ENCODE measurements at regions not wholly inside any gene's neighbourhood (a gene's known extent, or its start where the extent isn't known, plus 50 kb on each side); places are given as distances from the start of the nearest gene placed in this dataset.

DNA sequence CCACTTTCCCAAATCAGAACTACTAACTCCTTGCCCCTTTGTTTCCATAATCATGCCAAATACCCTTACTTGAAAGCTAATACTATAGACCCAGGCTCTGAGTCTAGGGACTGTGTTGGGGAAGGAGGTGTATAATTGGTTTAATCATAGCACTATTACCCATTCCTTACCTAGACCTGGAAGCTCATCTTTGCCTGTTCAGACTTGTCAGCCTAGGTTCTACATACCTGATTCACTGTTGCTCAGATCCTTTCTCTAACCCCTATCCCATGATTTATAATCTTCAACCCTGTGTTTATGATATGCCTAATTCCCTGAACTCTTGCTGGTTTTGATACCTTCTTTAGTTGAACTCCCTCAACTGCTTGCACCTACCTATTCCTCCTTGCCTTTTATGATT is 123.1 kb upstream of the GRIA3 start:
- TF ChIP-seq, protein P1, sequence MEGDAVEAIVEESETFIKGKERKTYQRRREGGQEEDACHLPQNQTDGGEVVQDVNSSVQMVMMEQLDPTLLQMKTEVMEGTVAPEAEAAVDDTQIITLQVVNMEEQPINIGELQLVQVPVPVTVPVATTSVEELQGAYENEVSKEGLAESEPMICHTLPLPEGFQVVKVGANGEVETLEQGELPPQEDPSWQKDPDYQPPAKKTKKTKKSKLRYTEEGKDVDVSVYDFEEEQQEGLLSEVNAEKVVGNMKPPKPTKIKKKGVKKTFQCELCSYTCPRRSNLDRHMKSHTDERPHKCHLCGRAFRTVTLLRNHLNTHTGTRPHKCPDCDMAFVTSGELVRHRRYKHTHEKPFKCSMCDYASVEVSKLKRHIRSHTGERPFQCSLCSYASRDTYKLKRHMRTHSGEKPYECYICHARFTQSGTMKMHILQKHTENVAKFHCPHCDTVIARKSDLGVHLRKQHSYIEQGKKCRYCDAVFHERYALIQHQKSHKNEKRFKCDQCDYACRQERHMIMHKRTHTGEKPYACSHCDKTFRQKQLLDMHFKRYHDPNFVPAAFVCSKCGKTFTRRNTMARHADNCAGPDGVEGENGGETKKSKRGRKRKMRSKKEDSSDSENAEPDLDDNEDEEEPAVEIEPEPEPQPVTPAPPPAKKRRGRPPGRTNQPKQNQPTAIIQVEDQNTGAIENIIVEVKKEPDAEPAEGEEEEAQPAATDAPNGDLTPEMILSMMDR (IDR thresholded peaks at IDR 0.05; ENCODE audit: low read depth, low read length), result no peak
- TF ChIP-seq EZH2phosphoT487 (IDR thresholded peaks at IDR 0.05; ENCODE audit: low read depth), result no peak
